Peyer's patch (tissue), 4 donors: ENCODE measurements at regions not wholly inside any gene's neighbourhood (a gene's known extent, or its start where the extent isn't known, plus 50 kb on each side); places are given as distances from the start of the nearest gene placed in this dataset.
"Not testable (repeated sequence)": the region's sequence is repeated elsewhere in the genome, so short reads cannot be mapped to it uniquely, and the experiment has no call there.

Experiments
- DNase-seq, 3 donors: peaks; one replicate each; pipeline ENCODE4 v3.0.0-alpha.2; 2017 to 2019
- H3K27ac ChIP-seq, 4 donors: fragments of 200-600 bp; sonication (generic); one replicate each; pipeline ENCODE4 v1.5.1; 2016 to 2019
- H3K27me3 ChIP-seq, 2 donors: fragments of 200-600 bp; sonication (generic); one replicate each; pipeline ENCODE4 v1.5.1; 2019
- H3K36me3 ChIP-seq, 3 donors: fragments of 200-600 bp; sonication (generic); one replicate each; pipeline ENCODE4 v1.5.1; 2016 to 2019
- H3K4me1 ChIP-seq, 4 donors: fragments of 200-600 bp; sonication (generic); one replicate each; pipeline ENCODE4 v1.5.1; 2016 to 2019
- H3K4me3 ChIP-seq, 4 donors: fragments of 200-600 bp; sonication (generic); 1 replicate in 3 of 4; 2 replicates in 1 of 4; pipeline ENCODE4 v1.5.1; 2016 to 2019; ENCODE audit warnings: mild to moderate bottlenecking in 1 of 4
- H3K9me3 ChIP-seq, 4 donors: fragments of 200-600 bp; sonication (generic); one replicate each; pipeline ENCODE4 v1.5.1; 2016 to 2019; ENCODE audit warnings: mild to moderate bottlenecking in 1 of 4
- POLR2A ChIP-seq, 2 donors: fragments of 450-650 bp; IDR thresholded peaks; one replicate each; pipeline ENCODE4 v1.5.1; 2017; ENCODE audit warnings: antibody characterized with exemption in 2 of 2, mild to moderate bottlenecking in 2 of 2, moderate library complexity in 2 of 2
- TF ChIP-seq, protein P1 (sequence below), 6 experiments: fragments of 450-650 bp in 4 of 6; fragments of 200-600 bp in 2 of 6; sonication (generic) in 1 of 6; IDR thresholded peaks; one replicate each; pipeline ENCODE4 v1.5.1; 2017 to 2019; ENCODE audit warnings: antibody characterized with exemption in 6 of 6, mild to moderate bottlenecking in 3 of 6, moderate library complexity in 1 of 6

DNA sequence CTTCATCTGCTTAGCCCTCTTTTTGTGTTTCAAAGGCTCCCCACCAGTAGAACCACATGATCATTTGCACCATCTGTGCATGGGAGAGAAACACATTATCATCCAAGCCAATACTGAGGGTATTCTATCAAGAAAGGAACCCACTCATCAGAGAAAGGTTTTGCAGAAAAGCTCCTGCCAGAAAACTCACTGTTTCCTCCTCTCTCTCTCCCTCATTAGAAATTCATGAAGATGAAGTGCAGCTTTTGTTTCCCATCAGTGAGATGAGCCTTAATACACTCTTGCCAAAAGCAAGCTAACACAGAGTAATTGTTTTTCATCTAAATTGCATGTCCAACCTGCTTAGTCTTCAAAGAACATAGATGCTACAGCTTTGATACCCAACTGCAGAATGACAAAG lies 142.4 kb upstream of the GRAMD2B start:
- DNase-seq, result no peak
- Histone ChIP-seq H3K4me1 (no peaks in the 10 kb centered on the region), H3K4me3 (no peak overlapping the region), H3K9me3 (no peaks in the 10 kb centered on the region), H3K36me3 (no peaks in the 10 kb centered on the region), H3K27ac (no peak overlapping the region), H3K27me3 (no peaks in the 10 kb centered on the region)
- no peak for TF ChIP-seq POLR2A (IDR thresholded peaks at IDR 0.05)
- TF ChIP-seq, protein P1, sequence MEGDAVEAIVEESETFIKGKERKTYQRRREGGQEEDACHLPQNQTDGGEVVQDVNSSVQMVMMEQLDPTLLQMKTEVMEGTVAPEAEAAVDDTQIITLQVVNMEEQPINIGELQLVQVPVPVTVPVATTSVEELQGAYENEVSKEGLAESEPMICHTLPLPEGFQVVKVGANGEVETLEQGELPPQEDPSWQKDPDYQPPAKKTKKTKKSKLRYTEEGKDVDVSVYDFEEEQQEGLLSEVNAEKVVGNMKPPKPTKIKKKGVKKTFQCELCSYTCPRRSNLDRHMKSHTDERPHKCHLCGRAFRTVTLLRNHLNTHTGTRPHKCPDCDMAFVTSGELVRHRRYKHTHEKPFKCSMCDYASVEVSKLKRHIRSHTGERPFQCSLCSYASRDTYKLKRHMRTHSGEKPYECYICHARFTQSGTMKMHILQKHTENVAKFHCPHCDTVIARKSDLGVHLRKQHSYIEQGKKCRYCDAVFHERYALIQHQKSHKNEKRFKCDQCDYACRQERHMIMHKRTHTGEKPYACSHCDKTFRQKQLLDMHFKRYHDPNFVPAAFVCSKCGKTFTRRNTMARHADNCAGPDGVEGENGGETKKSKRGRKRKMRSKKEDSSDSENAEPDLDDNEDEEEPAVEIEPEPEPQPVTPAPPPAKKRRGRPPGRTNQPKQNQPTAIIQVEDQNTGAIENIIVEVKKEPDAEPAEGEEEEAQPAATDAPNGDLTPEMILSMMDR (IDR thresholded peaks at IDR 0.05), result no peak

DNA sequence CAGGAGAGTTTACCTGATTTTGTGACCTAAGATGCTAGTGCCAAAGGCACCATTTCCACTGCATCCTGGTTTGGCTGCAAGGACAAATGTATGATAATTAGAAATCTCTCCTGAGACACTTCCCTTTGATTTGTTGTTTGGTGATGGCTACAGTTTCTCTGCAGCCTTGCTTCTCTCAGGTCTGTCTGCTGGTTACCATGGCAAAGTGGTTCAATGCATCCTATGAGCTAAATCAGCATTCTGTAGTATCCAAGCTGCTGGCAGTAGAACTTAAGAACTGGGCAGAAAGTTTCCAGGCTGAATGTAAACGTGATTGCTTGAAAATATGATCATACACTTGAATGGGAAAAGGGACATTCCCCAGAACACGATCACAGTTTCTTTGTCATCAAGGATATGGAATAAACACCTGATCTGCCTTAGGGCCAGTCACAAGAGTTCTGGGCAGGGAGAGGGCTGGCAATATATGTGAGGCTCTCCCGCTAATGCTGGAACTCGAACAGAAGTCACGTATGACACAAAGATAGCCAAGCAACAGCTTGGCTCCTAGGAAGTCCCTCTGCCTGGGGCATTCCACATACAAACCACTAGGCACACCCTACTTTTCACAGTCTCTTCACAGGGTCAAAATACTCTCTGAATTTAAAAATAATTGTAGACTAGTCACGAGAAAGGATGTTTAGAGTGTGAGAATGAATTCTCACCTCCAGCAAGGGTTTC lies 138.1 kb upstream of the GRAMD2B start:
- Histone ChIP-seq H3K27ac (no peak overlapping the region), H3K36me3 (no peaks in the 10 kb centered on the region), H3K27me3 (no peaks in the 10 kb centered on the region), H3K4me3 (no peak overlapping the region), H3K9me3 (no peaks in the 10 kb centered on the region), H3K4me1 (no peaks in the 10 kb centered on the region)
- DNase-seq, result no peak
- no peak for TF ChIP-seq POLR2A (IDR thresholded peaks at IDR 0.05)
- TF ChIP-seq, protein P1 (IDR thresholded peaks at IDR 0.05), result no peak

DNA sequence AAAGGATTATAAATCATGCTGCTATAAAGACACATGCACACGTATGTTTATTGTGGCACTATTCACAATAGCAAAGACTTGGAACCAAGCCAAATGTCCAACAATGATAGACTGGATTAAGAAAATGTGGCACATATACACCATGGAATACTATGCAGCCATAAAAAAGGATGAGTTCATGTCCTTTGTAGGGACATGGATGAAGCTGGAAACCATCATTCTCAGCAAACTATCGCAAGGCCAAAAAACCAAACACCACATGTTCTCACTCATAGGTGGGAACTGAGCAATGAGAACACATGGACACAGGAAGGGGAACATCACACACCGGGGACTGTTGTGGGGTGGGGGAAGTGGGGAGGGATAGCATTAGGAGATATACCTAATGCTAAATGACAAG lies 127.1 kb upstream of the GRAMD2B start:
- not testable (repeated sequence) for H3K4me3 ChIP-seq

DNA sequence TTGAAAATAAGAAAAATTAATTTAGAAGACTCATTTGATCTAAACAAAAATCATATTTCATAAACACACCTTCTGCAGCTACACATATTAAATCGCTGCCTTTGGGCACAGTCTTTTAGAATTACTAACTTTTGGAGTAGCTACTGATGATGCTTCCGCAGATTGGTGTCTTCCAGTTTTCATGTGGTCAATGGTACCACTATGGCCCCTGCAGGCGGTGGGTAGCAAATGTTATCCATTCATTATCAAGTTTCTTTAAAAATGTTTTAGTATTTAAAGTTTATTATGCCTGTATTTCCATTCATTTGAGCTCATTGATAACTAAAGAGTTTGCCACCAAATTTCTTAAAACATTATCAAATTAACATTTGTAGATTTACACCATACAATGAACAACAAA lies 122.9 kb upstream of the GRAMD2B start:
- H3K36me3 ChIP-seq, result no peaks in the 10 kb centered on the region
- no peaks in the 10 kb centered on the region for H3K27me3 ChIP-seq
- H3K9me3 ChIP-seq, result no peaks in the 10 kb centered on the region
- TF ChIP-seq, protein P1 (IDR thresholded peaks at IDR 0.05), result no peak
- no peak for TF ChIP-seq POLR2A (IDR thresholded peaks at IDR 0.05)
- no peaks in the 10 kb centered on the region for H3K4me1 ChIP-seq
- no peak for DNase-seq
- no peak overlapping the region for H3K27ac ChIP-seq
- no peak overlapping the region for H3K4me3 ChIP-seq

More for the DNA sequence above, 127.1 kb upstream of the GRAMD2B start:
- H3K9me3 ChIP-seq, H3K27me3 ChIP-seq, H3K4me1 ChIP-seq, H3K27ac ChIP-seq, DNase-seq, H3K36me3 ChIP-seq: not testable (repeated sequence)

DNA sequence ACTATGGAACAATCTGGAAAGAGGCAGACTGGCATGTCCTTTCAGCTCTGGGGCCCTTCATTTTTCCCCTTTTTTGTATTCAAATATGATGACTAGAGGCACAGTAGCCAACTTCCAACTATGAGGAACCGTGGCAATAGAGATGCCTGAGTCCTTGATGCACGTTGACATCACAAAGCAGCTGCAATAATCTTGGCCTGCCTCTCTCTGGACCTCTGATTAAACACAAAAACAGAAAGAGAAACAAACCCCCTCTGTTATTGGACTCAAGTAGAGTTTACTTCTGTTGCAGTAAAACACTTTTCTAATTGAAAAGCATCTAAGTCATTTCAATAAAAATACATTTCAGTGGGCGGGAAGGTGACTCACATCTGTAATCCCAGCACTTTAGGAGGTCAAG lies 122.2 kb upstream of the GRAMD2B start:
- no peaks in the 10 kb centered on the region for H3K27me3 ChIP-seq
- TF ChIP-seq, protein P1 (IDR thresholded peaks at IDR 0.05), result no peak
- TF ChIP-seq POLR2A (IDR thresholded peaks at IDR 0.05), result no peak
- no peak overlapping the region for H3K27ac ChIP-seq
- H3K4me3 ChIP-seq, result no peak overlapping the region
- no peak for DNase-seq
- no peaks in the 10 kb centered on the region for H3K4me1 ChIP-seq
- no peaks in the 10 kb centered on the region for H3K9me3 ChIP-seq
- H3K36me3 ChIP-seq, result no peaks in the 10 kb centered on the region

DNA sequence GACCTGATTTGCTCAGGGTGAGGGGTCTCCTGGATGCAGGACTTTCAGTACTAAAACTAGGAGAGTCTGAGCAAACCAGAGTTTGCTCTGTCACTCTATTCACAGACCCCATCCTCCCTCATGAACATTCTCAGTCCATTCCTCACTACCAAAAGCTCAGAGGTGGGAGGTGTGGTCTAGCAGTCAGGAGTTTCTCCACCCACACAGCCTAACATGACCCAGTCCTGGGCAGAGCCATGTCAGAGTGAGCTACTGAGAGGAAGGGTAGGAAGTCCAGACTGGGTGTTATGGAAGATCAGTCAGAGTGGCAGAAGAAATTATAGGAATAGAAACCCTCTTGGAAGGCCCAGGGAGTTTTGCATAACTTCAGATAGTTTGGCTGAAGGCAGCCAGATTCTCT lies 113.3 kb upstream of the GRAMD2B start:
- Histone ChIP-seq H3K27ac (no peak overlapping the region), H3K4me3 (no peak overlapping the region), H3K9me3 (no peaks in the 10 kb centered on the region), H3K4me1 (no peaks in the 10 kb centered on the region), H3K27me3 (no peaks in the 10 kb centered on the region), H3K36me3 (no peaks in the 10 kb centered on the region)
- no peak for TF ChIP-seq POLR2A (IDR thresholded peaks at IDR 0.05)
- TF ChIP-seq, protein P1 (IDR thresholded peaks at IDR 0.05), result no peak
- DNase-seq, result no peak
